ENCODE measurements at regions not wholly inside any gene's neighbourhood (a gene's known extent, or its start where the extent isn't known, plus 50 kb on each side); places are given as distances from the start of the nearest gene placed in this dataset.

DNA sequence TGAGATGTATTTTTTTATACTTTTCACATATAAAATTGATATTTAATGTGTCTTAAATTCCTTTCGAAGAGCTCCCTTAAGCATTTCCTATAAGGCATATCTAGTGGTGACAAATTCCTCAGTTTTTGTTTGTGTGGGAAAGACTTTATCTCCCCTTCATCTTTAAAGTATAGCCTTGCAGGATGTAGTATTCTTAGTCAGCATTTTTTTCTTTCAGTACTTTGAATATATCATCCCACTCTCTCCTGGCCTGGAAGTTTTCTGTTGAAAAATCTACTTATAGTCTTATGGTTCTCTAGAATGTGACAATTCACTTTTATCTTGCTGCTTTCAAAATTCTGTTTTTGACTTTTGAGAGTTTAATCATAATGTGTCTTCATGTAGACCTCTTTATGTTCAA, 95.2 kb downstream of the EDEM1 start:
- TF ChIP-seq, protein P1, sequence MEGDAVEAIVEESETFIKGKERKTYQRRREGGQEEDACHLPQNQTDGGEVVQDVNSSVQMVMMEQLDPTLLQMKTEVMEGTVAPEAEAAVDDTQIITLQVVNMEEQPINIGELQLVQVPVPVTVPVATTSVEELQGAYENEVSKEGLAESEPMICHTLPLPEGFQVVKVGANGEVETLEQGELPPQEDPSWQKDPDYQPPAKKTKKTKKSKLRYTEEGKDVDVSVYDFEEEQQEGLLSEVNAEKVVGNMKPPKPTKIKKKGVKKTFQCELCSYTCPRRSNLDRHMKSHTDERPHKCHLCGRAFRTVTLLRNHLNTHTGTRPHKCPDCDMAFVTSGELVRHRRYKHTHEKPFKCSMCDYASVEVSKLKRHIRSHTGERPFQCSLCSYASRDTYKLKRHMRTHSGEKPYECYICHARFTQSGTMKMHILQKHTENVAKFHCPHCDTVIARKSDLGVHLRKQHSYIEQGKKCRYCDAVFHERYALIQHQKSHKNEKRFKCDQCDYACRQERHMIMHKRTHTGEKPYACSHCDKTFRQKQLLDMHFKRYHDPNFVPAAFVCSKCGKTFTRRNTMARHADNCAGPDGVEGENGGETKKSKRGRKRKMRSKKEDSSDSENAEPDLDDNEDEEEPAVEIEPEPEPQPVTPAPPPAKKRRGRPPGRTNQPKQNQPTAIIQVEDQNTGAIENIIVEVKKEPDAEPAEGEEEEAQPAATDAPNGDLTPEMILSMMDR (conservative IDR thresholded peaks at IDR 0.05): no peak
- TF ChIP-seq EZH2 (IDR thresholded peaks at IDR 0.05; ENCODE audit: low read depth): no peak
